ENCODE measurements at regions not wholly inside any gene's neighbourhood (a gene's known extent, or its start where the extent isn't known, plus 50 kb on each side); places are given as distances from the start of the nearest gene placed in this dataset.

- no peak overlapping the region for H3K9ac ChIP-seq (ENCODE audit: low read depth in 1 of 2, low read length in 2 of 2)
- DNase-seq (ENCODE audit: low spot score), result no peak
- H3K4me3 ChIP-seq (ENCODE audit: low read depth in 1 of 3, low read length in 3 of 3), result no peak overlapping the region
- H3K36me3 ChIP-seq (ENCODE audit: control insufficient read depth in 4 of 4, insufficient read depth in 3 of 4, low read depth in 1 of 4, low read length in 3 of 4), result no peaks in the 10 kb centered on the region
- H3K27me3 ChIP-seq (ENCODE audit: control insufficient read depth in 4 of 4, insufficient read depth in 4 of 4, low read length in 3 of 4), result no peaks in the 10 kb centered on the region
- H3K27ac ChIP-seq (ENCODE audit: low read depth in 1 of 2, low read length in 2 of 2), result no peak overlapping the region
- WGBS, result 39% methylated on average over 2 of the region's 2 CpGs
- peaks cover 0 to 2% (median 0%) of the 10 kb centered on the region in 4 donors for H3K9me3 ChIP-seq (ENCODE audit: control insufficient read depth in 4 of 4, low read length in 3 of 4)
- no peak for TF ChIP-seq RAD21 (IDR thresholded peaks at IDR 0.05)
- TF ChIP-seq, protein P1, sequence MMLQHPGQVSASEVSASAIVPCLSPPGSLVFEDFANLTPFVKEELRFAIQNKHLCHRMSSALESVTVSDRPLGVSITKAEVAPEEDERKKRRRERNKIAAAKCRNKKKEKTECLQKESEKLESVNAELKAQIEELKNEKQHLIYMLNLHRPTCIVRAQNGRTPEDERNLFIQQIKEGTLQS (IDR thresholded peaks at IDR 0.05), result no peak
- H3K4me1 ChIP-seq (ENCODE audit: control insufficient read depth in 4 of 4, insufficient read depth in 4 of 4, low read length in 3 of 4), result no peaks in the 10 kb centered on the region
Observed at GRCh38 chr4:144905286-144905685, 192.7 kb downstream of the ANAPC10 start.

DNA sequence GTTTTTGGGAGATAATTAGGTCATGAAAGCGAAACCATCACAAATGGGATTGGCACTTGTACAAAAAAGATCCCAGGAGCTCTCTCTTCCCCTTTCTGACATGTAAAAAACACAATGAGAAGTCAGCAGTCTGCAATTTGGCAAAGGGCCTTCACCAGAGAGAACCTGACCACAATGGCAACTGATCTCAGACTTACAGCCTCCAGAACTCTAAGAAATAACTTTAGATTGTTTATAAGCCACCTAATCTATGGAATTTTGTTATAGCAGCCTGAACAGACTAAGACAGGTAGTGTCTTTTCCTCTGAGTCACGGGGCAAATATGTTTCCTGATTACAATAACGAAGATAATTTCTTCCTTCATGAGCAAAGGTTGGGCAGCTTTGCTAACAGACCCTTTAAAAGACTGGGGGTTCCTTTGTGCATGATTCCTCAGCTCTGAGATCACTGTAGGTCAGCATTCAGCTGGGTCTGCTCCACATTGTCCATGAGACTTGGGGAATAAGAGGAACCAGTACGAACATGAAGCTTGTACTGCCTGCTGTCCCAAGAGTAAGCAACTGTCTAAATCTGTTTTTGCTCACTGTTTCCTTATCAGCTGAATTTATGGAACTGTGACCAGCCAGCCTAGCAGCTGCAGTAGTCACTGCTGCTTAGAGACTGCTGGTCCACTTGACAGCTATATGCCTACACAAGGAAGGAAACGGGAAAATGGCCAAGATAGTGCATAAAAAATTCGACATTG is 191.6 kb downstream of the ANAPC10 start:
- Histone ChIP-seq H3K4me3 (ENCODE audit: low read depth in 1 of 3, low read length in 3 of 3) (no peak overlapping the region), H3K27me3 (ENCODE audit: control insufficient read depth in 4 of 4, insufficient read depth in 4 of 4, low read length in 3 of 4) (no peaks in the 10 kb centered on the region), H3K9ac (ENCODE audit: low read depth in 1 of 2, low read length in 2 of 2) (no peak overlapping the region), H3K36me3 (ENCODE audit: control insufficient read depth in 4 of 4, insufficient read depth in 3 of 4, low read depth in 1 of 4, low read length in 3 of 4) (no peaks in the 10 kb centered on the region), H3K9me3 (ENCODE audit: control insufficient read depth in 4 of 4, low read length in 3 of 4) (peaks cover 0 to 2% (median 0%) of the 10 kb centered on the region in 4 donors), H3K4me1 (ENCODE audit: control insufficient read depth in 4 of 4, insufficient read depth in 4 of 4, low read length in 3 of 4) (no peaks in the 10 kb centered on the region), H3K27ac (ENCODE audit: low read depth in 1 of 2, low read length in 2 of 2) (no peak overlapping the region)
- 58% methylated on average over 6 of the region's 6 CpGs for WGBS
- DNase-seq (ENCODE audit: low spot score), result no peak
- TF ChIP-seq TAF1 (conservative IDR thresholded peaks at IDR 0.05) (no peak), YY1 (IDR thresholded peaks at IDR 0.05) (no peak), RXRA (IDR thresholded peaks at IDR 0.05) (no peak), JUND (IDR thresholded peaks at IDR 0.05) (no peak), EGR1 (IDR thresholded peaks at IDR 0.05; ENCODE audit: low read depth in 2 of 2) (no peak), GABPA (IDR thresholded peaks at IDR 0.05 in 1 of 2, conservative IDR thresholded peaks at IDR 0.05 in 1 of 2) (no peak), RAD21 (IDR thresholded peaks at IDR 0.05) (no peak), MAX (IDR thresholded peaks at IDR 0.05) (no peak)
- TF ChIP-seq, protein P2, sequence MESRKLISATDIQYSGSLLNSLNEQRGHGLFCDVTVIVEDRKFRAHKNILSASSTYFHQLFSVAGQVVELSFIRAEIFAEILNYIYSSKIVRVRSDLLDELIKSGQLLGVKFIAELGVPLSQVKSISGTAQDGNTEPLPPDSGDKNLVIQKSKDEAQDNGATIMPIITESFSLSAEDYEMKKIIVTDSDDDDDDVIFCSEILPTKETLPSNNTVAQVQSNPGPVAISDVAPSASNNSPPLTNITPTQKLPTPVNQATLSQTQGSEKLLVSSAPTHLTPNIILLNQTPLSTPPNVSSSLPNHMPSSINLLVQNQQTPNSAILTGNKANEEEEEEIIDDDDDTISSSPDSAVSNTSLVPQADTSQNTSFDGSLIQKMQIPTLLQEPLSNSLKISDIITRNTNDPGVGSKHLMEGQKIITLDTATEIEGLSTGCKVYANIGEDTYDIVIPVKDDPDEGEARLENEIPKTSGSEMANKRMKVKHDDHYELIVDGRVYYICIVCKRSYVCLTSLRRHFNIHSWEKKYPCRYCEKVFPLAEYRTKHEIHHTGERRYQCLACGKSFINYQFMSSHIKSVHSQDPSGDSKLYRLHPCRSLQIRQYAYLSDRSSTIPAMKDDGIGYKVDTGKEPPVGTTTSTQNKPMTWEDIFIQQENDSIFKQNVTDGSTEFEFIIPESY (IDR thresholded peaks at IDR 0.05), result no peak
- TF ChIP-seq, protein P3, sequence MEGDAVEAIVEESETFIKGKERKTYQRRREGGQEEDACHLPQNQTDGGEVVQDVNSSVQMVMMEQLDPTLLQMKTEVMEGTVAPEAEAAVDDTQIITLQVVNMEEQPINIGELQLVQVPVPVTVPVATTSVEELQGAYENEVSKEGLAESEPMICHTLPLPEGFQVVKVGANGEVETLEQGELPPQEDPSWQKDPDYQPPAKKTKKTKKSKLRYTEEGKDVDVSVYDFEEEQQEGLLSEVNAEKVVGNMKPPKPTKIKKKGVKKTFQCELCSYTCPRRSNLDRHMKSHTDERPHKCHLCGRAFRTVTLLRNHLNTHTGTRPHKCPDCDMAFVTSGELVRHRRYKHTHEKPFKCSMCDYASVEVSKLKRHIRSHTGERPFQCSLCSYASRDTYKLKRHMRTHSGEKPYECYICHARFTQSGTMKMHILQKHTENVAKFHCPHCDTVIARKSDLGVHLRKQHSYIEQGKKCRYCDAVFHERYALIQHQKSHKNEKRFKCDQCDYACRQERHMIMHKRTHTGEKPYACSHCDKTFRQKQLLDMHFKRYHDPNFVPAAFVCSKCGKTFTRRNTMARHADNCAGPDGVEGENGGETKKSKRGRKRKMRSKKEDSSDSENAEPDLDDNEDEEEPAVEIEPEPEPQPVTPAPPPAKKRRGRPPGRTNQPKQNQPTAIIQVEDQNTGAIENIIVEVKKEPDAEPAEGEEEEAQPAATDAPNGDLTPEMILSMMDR (IDR thresholded peaks at IDR 0.05; ENCODE audit: low read depth, low read length, missing input control), result no peak

GRCh38 chr4:144910723-144911122 is 187.3 kb downstream of the ANAPC10 start:
- WGBS, result 86% methylated on average over 2 of the region's 2 CpGs
- H3K36me3 ChIP-seq (ENCODE audit: control insufficient read depth in 4 of 4, insufficient read depth in 3 of 4, low read depth in 1 of 4, low read length in 3 of 4), result no peaks in the 10 kb centered on the region
- TF ChIP-seq, protein P1 (IDR thresholded peaks at IDR 0.05), result no peak
- TF ChIP-seq, protein P4, sequence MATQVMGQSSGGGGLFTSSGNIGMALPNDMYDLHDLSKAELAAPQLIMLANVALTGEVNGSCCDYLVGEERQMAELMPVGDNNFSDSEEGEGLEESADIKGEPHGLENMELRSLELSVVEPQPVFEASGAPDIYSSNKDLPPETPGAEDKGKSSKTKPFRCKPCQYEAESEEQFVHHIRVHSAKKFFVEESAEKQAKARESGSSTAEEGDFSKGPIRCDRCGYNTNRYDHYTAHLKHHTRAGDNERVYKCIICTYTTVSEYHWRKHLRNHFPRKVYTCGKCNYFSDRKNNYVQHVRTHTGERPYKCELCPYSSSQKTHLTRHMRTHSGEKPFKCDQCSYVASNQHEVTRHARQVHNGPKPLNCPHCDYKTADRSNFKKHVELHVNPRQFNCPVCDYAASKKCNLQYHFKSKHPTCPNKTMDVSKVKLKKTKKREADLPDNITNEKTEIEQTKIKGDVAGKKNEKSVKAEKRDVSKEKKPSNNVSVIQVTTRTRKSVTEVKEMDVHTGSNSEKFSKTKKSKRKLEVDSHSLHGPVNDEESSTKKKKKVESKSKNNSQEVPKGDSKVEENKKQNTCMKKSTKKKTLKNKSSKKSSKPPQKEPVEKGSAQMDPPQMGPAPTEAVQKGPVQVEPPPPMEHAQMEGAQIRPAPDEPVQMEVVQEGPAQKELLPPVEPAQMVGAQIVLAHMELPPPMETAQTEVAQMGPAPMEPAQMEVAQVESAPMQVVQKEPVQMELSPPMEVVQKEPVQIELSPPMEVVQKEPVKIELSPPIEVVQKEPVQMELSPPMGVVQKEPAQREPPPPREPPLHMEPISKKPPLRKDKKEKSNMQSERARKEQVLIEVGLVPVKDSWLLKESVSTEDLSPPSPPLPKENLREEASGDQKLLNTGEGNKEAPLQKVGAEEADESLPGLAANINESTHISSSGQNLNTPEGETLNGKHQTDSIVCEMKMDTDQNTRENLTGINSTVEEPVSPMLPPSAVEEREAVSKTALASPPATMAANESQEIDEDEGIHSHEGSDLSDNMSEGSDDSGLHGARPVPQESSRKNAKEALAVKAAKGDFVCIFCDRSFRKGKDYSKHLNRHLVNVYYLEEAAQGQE (IDR thresholded peaks at IDR 0.05), result no peak
- TF ChIP-seq FOXA2 (IDR thresholded peaks at IDR 0.05) (no peak), MAX (IDR thresholded peaks at IDR 0.05) (no peak), EGR1 (IDR thresholded peaks at IDR 0.05; ENCODE audit: low read depth in 2 of 2) (no peak), NR2F2 (IDR thresholded peaks at IDR 0.05) (no peak), RXRA (IDR thresholded peaks at IDR 0.05) (no peak), YY1 (IDR thresholded peaks at IDR 0.05) (no peak), RAD21 (IDR thresholded peaks at IDR 0.05) (no peak), GABPA (IDR thresholded peaks at IDR 0.05 in 1 of 2, conservative IDR thresholded peaks at IDR 0.05 in 1 of 2) (no peak), HNF4G (IDR thresholded peaks at IDR 0.05) (no peak)
- TF ChIP-seq, protein P2 (IDR thresholded peaks at IDR 0.05), result no peak
- no peak overlapping the region for H3K27ac ChIP-seq (ENCODE audit: low read depth in 1 of 2, low read length in 2 of 2)
- H3K9me3 ChIP-seq (ENCODE audit: control insufficient read depth in 4 of 4, low read length in 3 of 4), result no peaks in the 10 kb centered on the region
- no peaks in the 10 kb centered on the region for H3K27me3 ChIP-seq (ENCODE audit: control insufficient read depth in 4 of 4, insufficient read depth in 4 of 4, low read length in 3 of 4)
- no peak for DNase-seq (ENCODE audit: low spot score)
- no peak overlapping the region for H3K9ac ChIP-seq (ENCODE audit: low read depth in 1 of 2, low read length in 2 of 2)
- no peak overlapping the region for H3K4me3 ChIP-seq (ENCODE audit: low read depth in 1 of 3, low read length in 3 of 3)
- H3K4me1 ChIP-seq (ENCODE audit: control insufficient read depth in 4 of 4, insufficient read depth in 4 of 4, low read length in 3 of 4), result no peaks in the 10 kb centered on the region

All from liver (tissue), 8 donors.